HG03575 (cell line): ENCODE measurements at regions not wholly inside any gene's neighbourhood (a gene's known extent, or its start where the extent isn't known, plus 50 kb on each side); places are given as distances from the start of the nearest gene placed in this dataset.
"Not testable (repeated sequence)": the region's sequence is repeated elsewhere in the genome, so short reads cannot be mapped to it uniquely, and the experiment has no call there.

ENCODE experiments used
- ATAC-seq: cut with Tn5 transposase; IDR thresholded peaks from one replicate; pipeline ENCODE4 v1.9.1; 2021; ENCODE audit not compliant: unreplicated experiment, insufficient number of reproducible peaks, low FRiP score; ENCODE audit errors: extremely low read depth

DNA sequence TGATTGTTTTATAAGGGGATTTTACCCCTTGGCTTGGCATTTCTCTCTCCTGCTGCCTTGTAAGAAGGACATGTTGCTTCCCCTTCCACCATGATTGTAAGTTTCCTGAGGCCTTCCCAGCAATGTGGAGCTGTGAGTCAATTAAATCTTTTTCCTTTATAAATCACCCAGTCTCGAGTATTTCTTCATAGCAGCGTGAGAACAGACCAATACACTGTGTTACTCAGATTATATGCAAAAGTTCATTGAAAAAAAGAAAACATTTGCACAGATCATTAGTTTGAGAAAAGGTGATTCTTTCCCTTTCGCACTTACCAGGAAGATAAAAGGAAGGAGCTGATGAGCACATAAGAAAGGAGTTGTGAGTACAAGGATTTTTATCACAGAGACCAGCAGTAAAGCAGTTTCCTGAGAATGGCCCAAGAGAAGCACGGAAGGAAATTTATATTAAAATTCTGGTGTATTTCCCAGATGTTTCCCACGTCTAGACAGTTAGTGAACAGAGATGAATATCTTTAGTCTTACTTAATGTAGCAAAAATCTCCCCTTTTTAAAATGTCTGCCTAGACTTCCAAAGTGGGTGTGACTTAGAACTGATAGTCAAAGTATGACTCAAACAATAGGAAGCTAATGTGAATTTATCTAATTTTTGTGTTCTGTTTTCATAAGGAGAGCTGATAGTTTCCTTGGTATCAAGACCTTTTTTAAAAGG lies 431.8 kb upstream of the SGCG start:
- ATAC-seq, result no peak

DNA sequence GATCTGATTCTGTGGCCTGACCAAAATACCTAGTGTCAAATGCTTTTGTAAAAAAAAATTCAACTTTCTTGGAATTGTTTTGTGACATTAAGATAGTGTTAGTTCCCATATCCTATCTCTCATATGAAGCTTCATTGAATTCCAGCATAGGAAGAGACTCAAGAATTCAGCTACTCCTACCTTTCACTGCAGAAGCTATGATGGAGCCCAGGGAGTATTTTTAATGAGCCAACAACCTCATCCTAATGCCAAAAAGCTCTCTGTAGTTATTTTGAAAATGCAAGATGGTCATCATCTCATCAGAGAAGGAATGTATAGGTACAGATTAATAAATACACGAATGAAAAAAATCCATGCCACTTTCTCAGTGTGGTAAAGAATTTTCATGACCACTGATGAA lies 431.2 kb upstream of the SGCG start:
- ATAC-seq, result no peak

GRCh38 chr13:22757530-22758120 lies 423.2 kb upstream of the SGCG start:
- ATAC-seq, result no peak

- ATAC-seq, result no peak
Observed at GRCh38 chr13:22758245-22758644, 422.5 kb upstream of the SGCG start.

GRCh38 chr13:22761709-22762108 lies 419.1 kb upstream of the SGCG start:
- no peak for ATAC-seq

- no peak for ATAC-seq
Observed at GRCh38 chr13:22765547-22765946, 415.2 kb upstream of the SGCG start.

- ATAC-seq, result no peak
Observed at GRCh38 chr13:22770891-22771290, 409.9 kb upstream of the SGCG start.

- no peak for ATAC-seq
Observed at GRCh38 chr13:22773465-22773864, 407.3 kb upstream of the SGCG start.

DNA sequence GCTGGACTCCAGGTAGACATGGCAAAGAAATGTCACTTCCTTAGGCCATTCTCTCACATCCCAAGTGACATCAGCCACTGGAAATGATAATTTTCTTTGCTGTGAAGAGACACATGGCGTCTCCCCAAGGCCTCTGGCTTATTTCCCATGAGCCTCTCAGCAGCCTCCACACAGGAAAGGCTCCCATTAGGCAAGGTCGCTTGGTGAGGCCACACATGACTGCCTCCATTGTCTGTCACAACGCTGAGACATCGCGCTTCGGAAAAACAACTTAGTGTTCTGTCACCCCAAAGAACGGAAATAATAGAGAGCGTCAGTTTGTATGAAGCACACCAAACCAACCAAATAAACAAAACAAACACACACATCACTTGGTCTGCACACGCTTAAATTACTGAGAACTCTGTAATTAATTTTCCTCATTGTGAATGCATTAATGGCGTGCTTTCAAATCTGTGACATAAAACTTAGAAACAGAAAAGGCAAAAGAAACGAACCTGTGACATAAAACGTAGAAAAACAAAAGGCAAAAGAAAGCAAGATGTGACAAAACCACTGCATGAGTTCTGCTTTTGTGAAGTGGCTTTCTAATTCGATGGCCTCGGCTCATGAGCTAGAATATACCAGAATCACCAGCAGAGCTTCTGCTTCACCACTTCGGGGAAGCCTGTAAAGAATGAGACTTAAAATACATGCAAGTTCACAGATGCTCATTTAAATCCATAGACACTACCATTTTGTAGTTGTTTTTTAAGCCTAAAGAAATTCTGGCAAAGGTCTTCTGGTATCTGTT lies 404.2 kb upstream of the SGCG start:
- no peak for ATAC-seq

DNA sequence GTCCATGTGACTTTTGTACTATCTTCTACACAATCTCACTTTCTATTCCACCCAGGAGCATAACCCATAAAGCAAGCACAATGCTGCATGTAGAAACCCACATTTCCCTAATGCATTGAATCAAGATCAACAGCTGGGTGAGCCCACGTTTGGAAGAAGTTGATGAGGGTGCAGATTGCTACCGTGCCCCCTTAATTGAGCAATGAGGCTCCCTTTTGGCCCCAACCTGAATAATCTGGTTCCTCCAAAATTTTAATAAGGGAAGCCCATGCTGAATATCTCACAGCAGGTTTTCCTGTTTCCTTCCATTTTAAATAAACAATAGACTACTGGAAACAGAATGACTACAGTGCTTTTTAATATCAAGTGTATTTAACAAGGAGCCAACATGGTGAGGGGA lies 403.6 kb upstream of the SGCG start:
- ATAC-seq, result no peak

- no peak for ATAC-seq
Observed at GRCh38 chr13:22789027-22789593, 391.7 kb upstream of the SGCG start.

- ATAC-seq, result no peak
Observed at GRCh38 chr13:22789916-22790315, 390.9 kb upstream of the SGCG start.

GRCh38 chr13:22793598-22794134 lies 387.1 kb upstream of the SGCG start:
- no peak for ATAC-seq

DNA sequence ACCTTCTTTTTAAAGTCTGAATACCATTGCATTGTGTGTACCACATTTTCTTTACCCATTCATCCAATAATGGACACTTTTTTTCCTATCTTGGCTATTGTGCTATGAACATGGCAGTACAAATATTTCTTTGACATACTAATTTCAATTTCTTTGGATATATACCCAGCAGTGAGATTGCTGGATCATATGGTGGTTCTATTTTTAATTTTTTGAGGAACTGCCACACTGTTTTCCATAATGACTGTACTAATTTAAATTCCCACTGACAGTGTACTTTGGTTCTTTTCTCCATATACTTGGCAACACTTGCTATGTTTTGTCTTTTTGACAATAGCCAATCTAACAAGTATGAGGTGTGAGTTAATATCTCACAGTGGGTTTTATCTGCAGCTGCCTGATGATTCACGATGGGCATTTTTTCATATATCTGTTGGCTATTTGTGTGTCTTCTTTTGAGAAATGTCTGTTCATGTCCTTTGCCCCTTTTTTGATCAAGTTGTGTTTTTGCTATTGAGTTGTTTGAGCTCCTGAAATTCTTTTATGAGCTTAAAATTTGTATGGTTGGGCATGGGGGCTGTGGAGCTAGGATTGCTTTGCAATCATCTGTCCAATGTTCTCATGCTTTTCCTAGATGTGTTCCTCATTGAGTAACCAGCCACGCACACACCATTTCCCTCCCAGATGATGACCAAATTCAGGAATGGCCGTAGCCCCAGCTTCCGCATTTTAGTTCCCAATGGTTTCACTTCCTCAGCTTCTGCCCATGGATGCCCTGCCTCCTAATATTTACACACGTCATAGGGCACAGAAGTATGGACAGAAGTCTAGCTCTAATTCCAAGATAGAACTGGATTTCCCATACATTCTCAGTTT lies 380.0 kb upstream of the SGCG start:
- no peak for ATAC-seq

GRCh38 chr13:22801402-22802003 lies 379.3 kb upstream of the SGCG start:
- ATAC-seq, result no peak

DNA sequence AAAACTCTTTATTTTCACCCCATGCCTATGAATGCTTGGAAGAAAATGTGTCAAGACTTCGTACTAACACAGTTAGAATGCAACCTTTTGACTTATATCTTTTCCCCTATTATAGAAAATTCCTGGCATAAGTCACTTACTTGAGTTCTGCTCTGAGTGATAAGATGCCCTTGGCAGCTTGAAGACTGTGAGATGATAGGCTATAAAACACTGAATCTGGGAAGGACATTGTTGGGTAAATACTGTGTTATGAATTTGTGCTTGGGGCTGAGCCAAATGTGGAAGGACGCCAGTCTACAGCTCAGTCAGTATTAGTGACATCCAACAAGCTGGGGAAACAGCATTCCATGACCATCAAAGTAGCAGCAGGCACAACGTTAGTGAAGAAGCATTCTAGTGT lies 368.0 kb upstream of the SGCG start:
- no peak for ATAC-seq

DNA sequence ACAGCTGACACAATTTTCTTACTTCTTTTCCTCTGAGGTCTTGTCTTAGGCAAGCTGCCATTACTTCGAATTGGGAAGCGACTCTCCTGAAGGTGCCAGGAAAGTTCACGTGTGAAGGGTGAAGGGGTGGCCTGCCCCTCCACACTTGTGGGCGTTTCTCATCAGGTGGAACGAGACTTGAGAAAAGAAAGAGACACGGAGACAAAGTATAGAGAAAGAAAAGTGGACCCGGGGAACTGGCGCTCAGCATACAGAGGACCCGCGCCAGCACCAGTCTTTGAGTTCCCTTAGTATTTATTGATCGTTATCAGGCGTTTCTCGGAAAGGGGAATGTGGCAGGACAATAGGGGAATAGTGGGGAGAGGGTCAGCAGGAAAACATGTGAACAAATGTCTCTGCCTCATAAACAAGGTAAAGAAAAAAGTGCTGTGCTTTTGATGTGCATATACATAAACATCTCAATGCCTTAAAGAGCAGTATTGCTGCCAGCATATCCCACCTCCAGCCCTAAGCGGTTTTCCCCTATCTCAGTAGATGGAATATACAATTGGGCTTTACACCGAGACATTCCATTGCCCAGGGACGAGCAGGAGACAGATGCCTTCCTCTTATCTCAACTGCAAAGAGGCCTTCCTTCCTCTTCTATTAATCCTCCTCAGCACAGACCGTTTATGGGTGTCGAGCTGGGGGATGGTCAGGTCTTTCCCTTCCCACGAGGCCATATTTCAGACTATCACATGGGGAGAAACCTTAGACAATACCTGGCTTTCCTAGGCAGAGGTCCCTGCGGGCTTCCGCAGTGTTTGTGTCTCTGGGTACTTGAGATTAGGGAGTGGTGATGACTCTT lies 367.0 kb upstream of the SGCG start:
- ATAC-seq, result not testable (repeated sequence)

- ATAC-seq, result not testable (repeated sequence)
Observed at GRCh38 chr13:22814433-22814832, 366.3 kb upstream of the SGCG start.
